GM12875 (cell line): ENCODE measurements at regions not wholly inside any gene's neighbourhood (a gene's known extent, or its start where the extent isn't known, plus 50 kb on each side); places are given as distances from the start of the nearest gene placed in this dataset.

Source experiments
- H3K4me3 ChIP-seq: one replicate; pipeline ENCODE4 v1.5.1; 2011; ENCODE audit warnings: low read depth, low read length, control low read depth
- TF ChIP-seq, protein P1 (sequence below): IDR thresholded peaks from 2 replicates; pipeline ENCODE4 v1.5.1; 2011; ENCODE audit warnings: low read depth, mild to moderate bottlenecking, control low read depth, inconsistent platforms, low read length, moderate library complexity, borderline replicate concordance; ENCODE audit not compliant: insufficient read depth

GRCh38 chr2:4938206-4938605 is 754.0 kb upstream of the SOX11 start:
- no peak overlapping the region for H3K4me3 ChIP-seq
- TF ChIP-seq, protein P1, sequence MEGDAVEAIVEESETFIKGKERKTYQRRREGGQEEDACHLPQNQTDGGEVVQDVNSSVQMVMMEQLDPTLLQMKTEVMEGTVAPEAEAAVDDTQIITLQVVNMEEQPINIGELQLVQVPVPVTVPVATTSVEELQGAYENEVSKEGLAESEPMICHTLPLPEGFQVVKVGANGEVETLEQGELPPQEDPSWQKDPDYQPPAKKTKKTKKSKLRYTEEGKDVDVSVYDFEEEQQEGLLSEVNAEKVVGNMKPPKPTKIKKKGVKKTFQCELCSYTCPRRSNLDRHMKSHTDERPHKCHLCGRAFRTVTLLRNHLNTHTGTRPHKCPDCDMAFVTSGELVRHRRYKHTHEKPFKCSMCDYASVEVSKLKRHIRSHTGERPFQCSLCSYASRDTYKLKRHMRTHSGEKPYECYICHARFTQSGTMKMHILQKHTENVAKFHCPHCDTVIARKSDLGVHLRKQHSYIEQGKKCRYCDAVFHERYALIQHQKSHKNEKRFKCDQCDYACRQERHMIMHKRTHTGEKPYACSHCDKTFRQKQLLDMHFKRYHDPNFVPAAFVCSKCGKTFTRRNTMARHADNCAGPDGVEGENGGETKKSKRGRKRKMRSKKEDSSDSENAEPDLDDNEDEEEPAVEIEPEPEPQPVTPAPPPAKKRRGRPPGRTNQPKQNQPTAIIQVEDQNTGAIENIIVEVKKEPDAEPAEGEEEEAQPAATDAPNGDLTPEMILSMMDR = no peak

- TF ChIP-seq, protein P1 = no peak
- no peak overlapping the region for H3K4me3 ChIP-seq
Observed at GRCh38 chr2:4942441-4942840, 749.7 kb upstream of the SOX11 start.

GRCh38 chr2:4947911-4948310 is 744.3 kb upstream of the SOX11 start:
- H3K4me3 ChIP-seq = no peak overlapping the region
- TF ChIP-seq, protein P1 = no peak

DNA sequence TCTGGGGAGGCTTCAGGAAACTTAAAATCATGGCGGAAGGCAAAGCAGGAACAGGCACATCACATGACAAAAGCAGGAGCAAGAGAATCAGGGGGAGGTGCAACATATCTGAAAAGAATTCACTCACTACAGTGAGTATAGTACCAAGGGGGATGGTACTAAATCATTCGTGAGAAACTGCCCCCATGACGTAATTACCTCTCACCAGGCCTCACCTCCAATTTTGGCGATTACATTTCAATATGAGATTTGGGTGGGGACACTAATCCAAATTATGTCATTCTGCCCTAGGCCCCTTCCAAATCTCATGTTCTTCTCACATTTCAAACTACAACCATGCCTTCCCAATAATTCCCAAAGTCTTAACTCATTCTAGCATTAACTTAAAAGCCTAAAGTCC is 740.8 kb upstream of the SOX11 start:
- TF ChIP-seq, protein P1 = no peak

GRCh38 chr2:4959219-4959618 is 733.0 kb upstream of the SOX11 start:
- TF ChIP-seq, protein P1 = no peak
- no peak overlapping the region for H3K4me3 ChIP-seq

More for the DNA sequence above, 740.8 kb upstream of the SOX11 start:
- H3K4me3 ChIP-seq = no peak overlapping the region

- TF ChIP-seq, protein P1 = no peak
- H3K4me3 ChIP-seq = no peak overlapping the region
Observed at GRCh38 chr2:4962419-4962818, 729.8 kb upstream of the SOX11 start.

- H3K4me3 ChIP-seq = no peak overlapping the region
- TF ChIP-seq, protein P1 = no peak
Observed at GRCh38 chr2:4963106-4963505, 729.1 kb upstream of the SOX11 start.
